KOPT-K1 (cell line): ENCODE measurements at regions not wholly inside any gene's neighbourhood (a gene's known extent, or its start where the extent isn't known, plus 50 kb on each side); places are given as distances from the start of the nearest gene placed in this dataset.

Experiments
- H3K27ac ChIP-seq: fragments of 200-600 bp; sonication (generic); 2 replicates; pipeline ENCODE4 v1.5.1; 2016; ENCODE audit warnings: antibody characterized with exemption, mild to moderate bottlenecking, low read depth, low read length; ENCODE audit not compliant: poor library complexity, severe bottlenecking
- H3K36me3 ChIP-seq: fragments of 200-600 bp; sonication (generic); 2 replicates; pipeline ENCODE4 v1.5.1; 2017; ENCODE audit warnings: antibody characterized with exemption, mild to moderate bottlenecking, low read length, moderate library complexity; ENCODE audit not compliant: insufficient read depth
- H3K9me3 ChIP-seq: fragments of 200-600 bp; sonication (generic); 2 replicates; pipeline ENCODE4 v1.5.1; 2017; ENCODE audit warnings: antibody characterized with exemption, low read length, mild to moderate bottlenecking; ENCODE audit not compliant: insufficient read depth, poor library complexity, severe bottlenecking

GRCh38 chr9:13587571-13587970 lies 308.1 kb upstream of the MPDZ start:
- Histone ChIP-seq H3K9me3 (no peaks in the 10 kb centered on the region), H3K36me3 (no peaks in the 10 kb centered on the region), H3K27ac (no peak overlapping the region)

DNA sequence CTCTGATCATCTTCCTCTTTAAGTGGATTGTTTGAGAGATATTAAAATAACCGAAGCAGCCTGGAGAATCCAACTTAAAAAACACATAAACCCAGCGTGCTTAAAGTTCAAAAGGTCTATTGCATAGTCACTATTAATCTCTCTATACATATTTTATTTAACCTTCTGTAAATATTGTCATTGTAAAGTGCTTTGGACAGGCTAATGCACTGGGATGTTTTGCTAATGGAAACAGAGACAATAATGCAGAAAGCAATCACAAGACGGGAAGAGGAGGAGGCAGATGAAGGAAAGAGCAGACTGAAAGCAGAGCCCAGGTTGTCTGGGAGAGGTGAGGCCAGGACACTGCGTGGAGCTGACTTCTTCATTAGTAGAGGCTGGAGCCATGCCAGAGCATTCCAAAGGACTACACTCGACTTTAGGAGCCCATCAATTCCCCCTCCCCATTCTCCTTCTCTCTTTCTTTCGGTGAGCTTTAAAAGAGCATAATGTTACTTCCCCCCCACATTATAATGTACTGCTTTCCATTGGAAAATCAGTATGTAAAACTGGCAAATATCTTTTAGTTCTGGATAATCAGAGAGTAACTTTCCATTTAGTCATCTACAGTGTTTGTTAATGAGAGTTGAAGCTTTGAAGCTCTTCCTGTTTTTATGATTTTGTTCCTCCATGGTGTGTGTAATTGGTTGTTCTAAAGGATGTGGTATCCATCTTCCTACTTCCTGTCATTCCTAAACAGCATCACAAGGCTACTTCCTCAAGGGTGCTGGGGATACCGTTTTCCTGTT lies 307.3 kb upstream of the MPDZ start:
- Histone ChIP-seq H3K9me3 (no peaks in the 10 kb centered on the region), H3K36me3 (no peaks in the 10 kb centered on the region), H3K27ac (no peak overlapping the region)

GRCh38 chr9:13580760-13581159 lies 301.3 kb upstream of the MPDZ start:
- Histone ChIP-seq H3K9me3 (no peaks in the 10 kb centered on the region), H3K36me3 (no peaks in the 10 kb centered on the region), H3K27ac (no peak overlapping the region)

GRCh38 chr9:13580131-13580530 lies 300.6 kb upstream of the MPDZ start:
- Histone ChIP-seq H3K9me3 (no peaks in the 10 kb centered on the region), H3K36me3 (no peaks in the 10 kb centered on the region), H3K27ac (no peak overlapping the region)

DNA sequence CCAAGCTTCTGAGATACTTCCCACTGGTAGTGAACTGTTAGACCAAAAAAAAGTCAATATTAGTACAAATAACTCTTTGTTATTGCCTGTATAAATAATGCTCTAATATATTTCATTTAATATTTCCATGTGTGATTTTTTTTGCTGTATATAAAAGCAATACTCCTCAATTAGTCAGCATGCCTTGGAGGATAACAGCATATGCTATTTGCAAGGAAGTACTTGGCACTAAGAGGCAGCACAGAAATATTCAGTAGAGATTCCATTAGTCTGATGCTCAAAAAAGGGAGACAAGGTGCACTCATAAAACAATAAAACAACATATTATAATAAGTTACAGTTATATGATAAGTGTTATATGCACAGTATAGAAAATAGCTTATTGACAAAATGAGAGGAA lies 296.6 kb upstream of the MPDZ start:
- Histone ChIP-seq H3K27ac (no peak overlapping the region), H3K36me3 (no peaks in the 10 kb centered on the region), H3K9me3 (no peaks in the 10 kb centered on the region)

DNA sequence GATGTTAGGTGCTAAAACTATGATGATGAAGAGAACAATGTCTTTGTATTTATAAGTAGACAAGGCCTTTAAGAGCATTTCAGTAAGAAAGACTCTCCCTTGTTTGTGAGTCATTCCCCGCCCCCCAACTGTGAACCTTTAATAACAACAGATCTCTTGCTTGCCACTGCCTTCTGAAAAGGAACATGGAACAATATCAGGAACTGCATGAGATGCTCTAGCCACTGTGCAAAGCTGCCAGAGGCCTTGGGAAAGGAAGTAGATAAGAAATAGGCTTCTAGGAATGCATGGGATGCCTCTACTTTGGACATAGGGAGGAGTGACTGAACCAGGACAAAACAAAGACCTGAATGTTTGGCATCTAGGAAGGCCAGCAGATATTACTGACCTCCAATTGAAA lies 296.1 kb upstream of the MPDZ start:
- Histone ChIP-seq H3K27ac (no peak overlapping the region), H3K36me3 (no peaks in the 10 kb centered on the region), H3K9me3 (no peaks in the 10 kb centered on the region)

DNA sequence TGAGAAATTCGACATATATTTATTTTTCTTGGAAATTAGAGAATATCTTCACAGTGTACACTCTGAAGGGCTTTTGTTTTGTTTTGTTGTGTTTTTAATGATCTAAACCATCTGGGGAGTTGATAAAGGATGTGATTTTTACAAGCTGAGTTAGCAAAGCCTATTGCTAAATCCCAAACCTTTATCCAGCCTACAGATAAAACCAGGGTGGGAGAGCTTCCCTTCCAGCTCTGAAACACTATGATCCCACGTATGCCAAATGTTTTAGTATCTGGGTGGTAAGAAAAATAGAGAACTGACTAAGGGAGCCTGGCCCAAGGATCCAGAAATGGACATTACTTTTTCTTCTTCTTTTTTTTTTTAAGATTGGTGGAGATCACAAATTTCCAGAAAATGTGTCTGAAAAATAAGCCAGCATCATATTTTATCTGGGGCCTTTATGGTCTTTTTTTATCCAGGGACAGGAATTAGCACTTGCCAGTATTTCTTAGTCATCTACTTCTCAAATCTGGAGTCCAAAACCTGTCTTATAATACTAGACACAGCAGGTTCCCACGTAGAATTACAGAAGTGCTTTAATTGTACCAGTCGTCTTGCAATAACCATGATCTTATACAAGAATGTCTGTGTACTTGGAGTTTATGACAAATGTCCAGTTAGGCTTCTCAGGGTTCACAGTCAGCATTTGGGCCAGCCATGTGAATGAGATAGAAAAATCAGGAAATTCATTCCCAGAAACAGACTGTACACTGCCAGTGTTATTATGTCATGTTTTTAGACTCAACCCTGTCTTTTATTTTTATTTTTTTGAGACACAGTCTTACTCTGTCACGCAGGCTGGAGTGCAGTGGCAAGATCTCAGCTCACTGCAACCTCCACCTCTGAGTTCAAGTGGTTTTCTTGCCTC lies 290.8 kb upstream of the MPDZ start:
- no peaks in the 10 kb centered on the region for H3K36me3 ChIP-seq
- H3K27ac ChIP-seq, result no peak overlapping the region
- no peaks in the 10 kb centered on the region for H3K9me3 ChIP-seq

- Histone ChIP-seq H3K9me3 (no peaks in the 10 kb centered on the region), H3K36me3 (no peaks in the 10 kb centered on the region), H3K27ac (no peak overlapping the region)
Observed at GRCh38 chr9:13569602-13570067, 290.1 kb upstream of the MPDZ start.

GRCh38 chr9:13568841-13569601 lies 289.5 kb upstream of the MPDZ start:
- Histone ChIP-seq H3K27ac (peak overlapping the region; percentile 5), H3K36me3 (no peaks in the 10 kb centered on the region)

GRCh38 chr9:13568405-13568804 lies 288.9 kb upstream of the MPDZ start:
- H3K9me3 ChIP-seq, result no peaks in the 10 kb centered on the region
- H3K36me3 ChIP-seq, result no peaks in the 10 kb centered on the region
- no peak overlapping the region for H3K27ac ChIP-seq

More at GRCh38 chr9:13568841-13569601, 289.5 kb upstream of the MPDZ start:
- no peaks in the 10 kb centered on the region for H3K9me3 ChIP-seq

- no peak overlapping the region for H3K27ac ChIP-seq
- no peaks in the 10 kb centered on the region for H3K36me3 ChIP-seq
- H3K9me3 ChIP-seq, result no peaks in the 10 kb centered on the region
Observed at GRCh38 chr9:13567833-13568232, 288.3 kb upstream of the MPDZ start.

DNA sequence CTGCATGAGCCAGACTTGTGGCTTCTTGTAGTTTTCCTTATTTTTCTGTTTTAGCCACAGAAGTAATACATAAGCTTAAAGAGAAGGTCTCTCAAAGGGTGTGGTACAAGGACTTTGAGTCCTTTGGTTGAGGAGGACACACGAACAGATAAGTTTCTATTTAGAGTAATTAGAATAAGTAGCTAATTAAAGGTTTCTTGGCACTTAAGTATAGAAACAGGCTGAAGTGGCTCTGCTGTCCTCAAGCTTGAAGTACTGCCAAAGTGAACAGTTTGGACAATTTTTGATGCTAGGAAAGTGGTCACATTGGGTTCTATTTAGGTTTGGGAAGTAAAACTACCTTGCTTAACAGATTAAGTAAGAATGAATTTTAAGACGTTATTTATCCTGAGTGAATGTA lies 278.3 kb upstream of the MPDZ start:
- H3K9me3 ChIP-seq, result no peaks in the 10 kb centered on the region
- no peaks in the 10 kb centered on the region for H3K36me3 ChIP-seq
- H3K27ac ChIP-seq, result no peak overlapping the region

DNA sequence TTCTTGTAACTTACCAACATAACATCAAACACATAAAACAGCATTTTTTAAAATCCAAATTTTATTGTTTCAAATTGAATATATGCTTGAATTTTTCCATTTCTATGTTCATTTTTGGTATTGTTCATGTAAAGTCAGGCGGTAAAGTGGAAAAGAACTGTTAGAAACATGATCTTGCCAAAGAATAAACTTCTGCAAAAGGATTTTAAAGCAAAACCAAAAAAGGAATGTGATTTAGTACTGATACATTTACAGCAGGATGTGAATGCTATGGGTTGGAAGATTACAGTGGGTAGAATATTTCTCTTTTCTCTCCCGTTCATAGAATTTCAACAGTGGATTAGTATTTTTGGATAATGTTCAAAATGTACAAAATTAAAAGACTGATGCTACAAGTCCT lies 277.2 kb upstream of the MPDZ start:
- Histone ChIP-seq H3K9me3 (no peaks in the 10 kb centered on the region), H3K27ac (no peak overlapping the region), H3K36me3 (no peaks in the 10 kb centered on the region)

DNA sequence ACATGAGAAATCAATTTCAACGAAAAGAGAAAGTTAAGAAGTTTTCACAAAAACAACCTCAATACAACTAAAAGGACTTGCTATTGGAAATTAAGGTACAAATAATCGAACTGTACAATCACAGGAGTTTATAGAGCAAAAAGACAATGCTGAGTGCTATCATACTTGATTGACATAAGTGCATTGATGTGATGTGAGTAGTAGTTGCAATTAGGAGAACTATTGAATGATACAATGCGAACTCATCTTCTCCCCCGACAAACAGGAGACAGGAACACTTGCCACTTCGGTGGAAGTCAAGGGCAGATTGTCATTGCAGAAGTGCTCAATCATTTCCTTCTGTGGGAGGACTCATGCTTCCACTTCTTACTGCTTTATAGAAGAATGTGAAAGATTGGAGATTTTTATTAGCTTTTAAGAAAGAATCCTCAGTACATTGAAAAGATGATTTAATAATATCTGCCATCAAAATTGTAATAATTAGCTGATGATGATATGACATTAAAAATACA lies 276.6 kb upstream of the MPDZ start:
- no peaks in the 10 kb centered on the region for H3K9me3 ChIP-seq
- H3K27ac ChIP-seq, result no peak overlapping the region
- no peaks in the 10 kb centered on the region for H3K36me3 ChIP-seq

- no peaks in the 10 kb centered on the region for H3K36me3 ChIP-seq
- no peak overlapping the region for H3K27ac ChIP-seq
Observed at GRCh38 chr9:13555516-13555915, 276.0 kb upstream of the MPDZ start.

More at GRCh38 chr9:13555516-13555915, 276.0 kb upstream of the MPDZ start:
- H3K9me3 ChIP-seq, result no peaks in the 10 kb centered on the region
